ENCODE measurements at regions not wholly inside any gene's neighbourhood (a gene's known extent, or its start where the extent isn't known, plus 50 kb on each side); places are given as distances from the start of the nearest gene placed in this dataset.
A peak's percentile ranks its signal among the peaks of the same experiment; 100 is the strongest.

DNA sequence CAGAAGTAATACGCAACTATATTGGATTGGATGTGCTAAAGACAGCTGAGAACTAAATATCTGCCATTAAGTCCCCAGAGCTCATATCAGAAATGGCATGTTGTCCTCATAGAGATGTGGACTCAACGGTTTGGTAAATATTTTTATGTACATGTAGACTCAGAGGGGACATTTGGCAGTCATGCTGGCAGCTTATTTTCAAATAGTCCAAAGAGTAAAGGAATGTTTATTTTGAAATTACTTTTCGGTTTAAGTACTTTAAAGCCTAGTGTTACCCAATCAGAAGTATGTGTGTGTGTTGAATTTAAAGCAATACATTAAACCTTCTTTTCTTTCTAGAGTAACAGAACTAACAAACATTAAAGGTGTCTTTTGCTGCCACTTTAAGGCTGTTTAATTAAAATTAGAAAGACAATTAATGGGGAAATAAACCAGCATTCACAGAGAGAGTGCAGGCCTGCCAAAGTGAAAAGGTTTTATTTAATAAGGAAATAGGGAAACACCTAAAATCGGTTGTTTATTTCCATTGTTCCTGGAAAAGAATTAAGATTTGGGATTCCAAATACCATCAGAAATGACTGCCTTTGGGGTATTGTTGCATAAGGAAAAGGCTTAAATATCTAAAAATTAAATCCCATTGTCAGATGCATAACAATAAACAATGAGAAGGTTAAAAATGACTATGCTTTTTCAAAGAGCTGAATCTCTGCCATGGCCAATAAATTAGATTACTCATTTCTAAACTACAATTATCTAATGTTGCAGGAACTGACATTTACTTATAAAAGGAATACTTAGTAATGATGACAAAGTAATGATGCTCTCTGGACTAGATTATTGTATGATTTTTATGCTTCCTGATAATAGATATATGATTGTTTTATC lies 113.4 kb upstream of the AHR start:
- no peak overlapping the region for H3K27ac Mint-ChIP-seq
- no peak overlapping the region for H3K4me3 Mint-ChIP-seq
- no peaks in the 10 kb centered on the region for H3K36me3 Mint-ChIP-seq (ENCODE audit: low read depth)
- no peaks in the 10 kb centered on the region for H3K9me3 Mint-ChIP-seq
- no peaks in the 10 kb centered on the region for H3K9me3 ChIP-seq (ENCODE audit: control insufficient read depth in 1 of 2, insufficient read depth in 1 of 2, low read length in 2 of 2)
- no peaks in the 10 kb centered on the region for H3K36me3 ChIP-seq (ENCODE audit: insufficient read depth, low read length)
- H3K4me1 Mint-ChIP-seq (ENCODE audit: low read depth): peaks cover 15% of the 10 kb centered on the region
- no peaks in the 10 kb centered on the region for H3K27me3 Mint-ChIP-seq
- no peak for DNase-seq
- ChIA-PET POLR2A (no interaction called here), CTCF (no interaction called here)
- TF ChIP-seq, protein P1, sequence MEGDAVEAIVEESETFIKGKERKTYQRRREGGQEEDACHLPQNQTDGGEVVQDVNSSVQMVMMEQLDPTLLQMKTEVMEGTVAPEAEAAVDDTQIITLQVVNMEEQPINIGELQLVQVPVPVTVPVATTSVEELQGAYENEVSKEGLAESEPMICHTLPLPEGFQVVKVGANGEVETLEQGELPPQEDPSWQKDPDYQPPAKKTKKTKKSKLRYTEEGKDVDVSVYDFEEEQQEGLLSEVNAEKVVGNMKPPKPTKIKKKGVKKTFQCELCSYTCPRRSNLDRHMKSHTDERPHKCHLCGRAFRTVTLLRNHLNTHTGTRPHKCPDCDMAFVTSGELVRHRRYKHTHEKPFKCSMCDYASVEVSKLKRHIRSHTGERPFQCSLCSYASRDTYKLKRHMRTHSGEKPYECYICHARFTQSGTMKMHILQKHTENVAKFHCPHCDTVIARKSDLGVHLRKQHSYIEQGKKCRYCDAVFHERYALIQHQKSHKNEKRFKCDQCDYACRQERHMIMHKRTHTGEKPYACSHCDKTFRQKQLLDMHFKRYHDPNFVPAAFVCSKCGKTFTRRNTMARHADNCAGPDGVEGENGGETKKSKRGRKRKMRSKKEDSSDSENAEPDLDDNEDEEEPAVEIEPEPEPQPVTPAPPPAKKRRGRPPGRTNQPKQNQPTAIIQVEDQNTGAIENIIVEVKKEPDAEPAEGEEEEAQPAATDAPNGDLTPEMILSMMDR (IDR thresholded peaks at IDR 0.05): no peak
- no peak overlapping the region for H3K27ac ChIP-seq (ENCODE audit: low read depth in 1 of 2, low read length in 2 of 2)
- no peaks in the 10 kb centered on the region for H3K4me1 ChIP-seq (ENCODE audit: insufficient read depth, low read length)
- no peaks in the 10 kb centered on the region for H3K27me3 ChIP-seq (ENCODE audit: control insufficient read depth in 1 of 2, insufficient read depth in 2 of 2, low read length in 2 of 2)
- no peak overlapping the region for H3K4me3 ChIP-seq (ENCODE audit: low read length)
- intact Hi-C loops (cut with DNase I, micrococcal nuclease): loop anchor here in 1 of 2 experiments (10.0 kb wide), 1 partner anchor 50 kb away; no protein-coding TSS in a partner anchor
- ATAC-seq (ENCODE audit: poor library complexity): no peak

DNA sequence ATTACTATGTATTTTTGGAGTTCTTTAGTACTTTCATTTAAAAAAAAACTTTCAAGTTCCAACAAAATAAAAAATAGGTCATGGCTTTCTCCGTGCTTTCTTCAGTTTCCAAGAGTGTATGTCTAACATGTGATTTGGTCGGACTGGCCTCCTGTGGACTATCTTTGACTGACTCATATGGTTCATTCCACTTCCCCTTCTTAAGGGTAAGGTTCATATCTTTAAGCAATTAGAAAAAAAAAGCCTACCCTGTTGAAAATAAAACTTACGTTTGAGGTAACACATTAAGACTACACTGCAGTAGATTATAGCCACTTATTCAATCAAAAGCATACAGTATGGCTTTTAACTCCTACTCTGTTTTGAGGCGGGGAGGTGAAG lies 112.8 kb upstream of the AHR start:
- H3K27ac Mint-ChIP-seq: no peak overlapping the region
- no peaks in the 10 kb centered on the region for H3K36me3 Mint-ChIP-seq (ENCODE audit: low read depth)
- Histone ChIP-seq H3K27me3 (ENCODE audit: control insufficient read depth in 1 of 2, insufficient read depth in 2 of 2, low read length in 2 of 2) (no peaks in the 10 kb centered on the region), H3K27ac (ENCODE audit: low read depth in 1 of 2, low read length in 2 of 2) (no peak overlapping the region), H3K36me3 (ENCODE audit: insufficient read depth, low read length) (no peaks in the 10 kb centered on the region), H3K4me3 (ENCODE audit: low read length) (no peak overlapping the region), H3K9me3 (ENCODE audit: control insufficient read depth in 1 of 2, insufficient read depth in 1 of 2, low read length in 2 of 2) (no peaks in the 10 kb centered on the region), H3K4me1 (ENCODE audit: insufficient read depth, low read length) (no peaks in the 10 kb centered on the region)
- ChIA-PET POLR2A (no interaction called here), CTCF (no interaction called here)
- H3K9me3 Mint-ChIP-seq: no peaks in the 10 kb centered on the region
- H3K27me3 Mint-ChIP-seq: no peaks in the 10 kb centered on the region
- intact Hi-C loops (cut with DNase I, micrococcal nuclease): loop anchor here in 1 of 2 experiments (10.0 kb wide), 1 partner anchor 49 kb away; no protein-coding TSS in a partner anchor
- TF ChIP-seq, protein P1 (IDR thresholded peaks at IDR 0.05): no peak
- peaks cover 15% of the 10 kb centered on the region for H3K4me1 Mint-ChIP-seq (ENCODE audit: low read depth)
- no peak overlapping the region for H3K4me3 Mint-ChIP-seq
- ATAC-seq (ENCODE audit: poor library complexity) (peak; percentile 34), DNase-seq (peak in 4 of 14 experiments; percentile 17 to 58 (median 35))

DNA sequence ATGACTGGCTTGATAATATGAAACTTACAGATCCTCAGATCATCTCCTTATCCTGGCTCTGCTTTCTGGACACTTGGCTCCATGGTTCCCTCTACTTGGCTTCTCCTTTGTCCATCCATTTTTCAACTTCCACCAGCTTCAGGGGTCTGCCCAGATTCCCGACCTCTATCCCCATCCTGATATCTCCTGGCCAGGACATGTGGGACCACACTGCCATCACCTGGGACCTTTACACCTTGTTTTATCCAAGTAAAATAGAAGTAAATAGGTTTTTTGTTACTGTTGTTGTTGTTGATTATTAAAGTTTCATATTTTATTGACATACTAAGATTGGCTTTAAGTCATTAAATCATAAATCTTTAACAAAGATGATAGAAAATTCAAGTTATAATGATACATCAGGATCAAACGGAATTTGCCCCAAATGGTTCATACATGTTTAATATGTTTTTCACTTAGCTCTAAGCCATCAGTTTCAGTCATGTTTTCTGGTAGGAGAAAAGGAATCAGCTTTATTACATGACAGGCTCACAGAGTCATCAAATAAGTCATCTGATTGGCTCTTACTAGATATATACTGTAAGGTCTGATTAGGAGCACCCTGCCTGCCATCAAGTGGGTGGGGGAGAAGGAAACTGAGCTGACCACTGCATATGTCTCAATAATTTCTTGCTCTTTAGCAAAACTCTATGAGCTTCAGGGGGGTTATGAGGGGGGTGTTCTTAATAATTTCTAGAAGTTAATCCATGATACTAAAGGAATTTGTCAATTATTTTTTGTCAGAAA lies 111.5 kb upstream of the AHR start:
- CTCF ChIA-PET: interaction anchor here (0.6 to 1.4 kb wide), 4 partner anchors 9 to 118 kb away, joined by 3 to 4 read pairs (median 3); no protein-coding TSS in a partner anchor

More for the DNA sequence above, 111.5 kb upstream of the AHR start:
- H3K4me3 ChIP-seq (ENCODE audit: low read length): no peak overlapping the region
- TF ChIP-seq, protein P1 (IDR thresholded peaks at IDR 0.05): no peak
- Mint-ChIP-seq H3K36me3 (ENCODE audit: low read depth) (no peaks in the 10 kb centered on the region), H3K27me3 (no peaks in the 10 kb centered on the region), H3K9me3 (no peaks in the 10 kb centered on the region), H3K27ac (no peak overlapping the region), H3K4me3 (no peak overlapping the region), H3K4me1 (ENCODE audit: low read depth) (peaks cover 15% of the 10 kb centered on the region)
- no peaks in the 10 kb centered on the region for H3K9me3 ChIP-seq (ENCODE audit: control insufficient read depth in 1 of 2, insufficient read depth in 1 of 2, low read length in 2 of 2)
- no peaks in the 10 kb centered on the region for H3K4me1 ChIP-seq (ENCODE audit: insufficient read depth, low read length)
- DNase-seq (no peak), ATAC-seq (ENCODE audit: poor library complexity) (no peak)
- no peaks in the 10 kb centered on the region for H3K27me3 ChIP-seq (ENCODE audit: control insufficient read depth in 1 of 2, insufficient read depth in 2 of 2, low read length in 2 of 2)
- H3K36me3 ChIP-seq (ENCODE audit: insufficient read depth, low read length): no peaks in the 10 kb centered on the region
- intact Hi-C loops (cut with DNase I, micrococcal nuclease): loop anchor here in 1 of 2 experiments (10.0 kb wide), 1 partner anchor 48 kb away; no protein-coding TSS in a partner anchor
- POLR2A ChIA-PET: interaction anchor here (0.7 kb wide), 1 partner anchor 113 kb away, joined by 3 read pairs; no protein-coding TSS in a partner anchor
- H3K27ac ChIP-seq (ENCODE audit: low read depth in 1 of 2, low read length in 2 of 2): no peak overlapping the region

Measured in CD4-positive, alpha-beta T cell (primary cell).